H9 (cell line): ENCODE measurements at regions not wholly inside any gene's neighbourhood (a gene's known extent, or its start where the extent isn't known, plus 50 kb on each side); places are given as distances from the start of the nearest gene placed in this dataset.

Experiments
- DNase-seq: peaks from one replicate; pipeline ENCODE4 v3.0.0-alpha.2; 2017
- H2AFZ ChIP-seq: one replicate; pipeline ENCODE4 v1.6.1; 2013; ENCODE audit warnings: mild to moderate bottlenecking, low read length, control low read depth, moderate library complexity
- H2AK5ac ChIP-seq: 2 replicates; pipeline ENCODE4 v1.6.1; 2013; ENCODE audit warnings: low read length, control low read depth, mixed read lengths; ENCODE audit not compliant: insufficient read length
- H2BK120ac ChIP-seq: one replicate; pipeline ENCODE4 v1.6.1; 2013; ENCODE audit warnings: low read depth, mild to moderate bottlenecking, low read length, control low read depth, inconsistent platforms; ENCODE audit not compliant: poor library complexity, severe bottlenecking
- H2BK12ac ChIP-seq: 2 replicates; pipeline ENCODE4 v1.6.1; 2013; ENCODE audit warnings: low read length, control low read depth, mixed read lengths, low read depth; ENCODE audit not compliant: insufficient read length
- H2BK15ac ChIP-seq: 2 replicates; pipeline ENCODE4 v1.6.1; 2013; ENCODE audit warnings: low read depth, low read length, control low read depth
- H2BK20ac ChIP-seq: one replicate; pipeline ENCODE4 v1.6.1; 2013; ENCODE audit warnings: low read depth, mild to moderate bottlenecking, low read length, control low read depth, inconsistent platforms; ENCODE audit not compliant: poor library complexity, severe bottlenecking
- H2BK5ac ChIP-seq: 2 replicates; pipeline ENCODE4 v1.6.1; 2013; ENCODE audit warnings: low read length, control low read depth, mixed read lengths; ENCODE audit not compliant: insufficient read length
- H3K14ac ChIP-seq: 2 replicates; pipeline ENCODE4 v1.6.1; 2013; ENCODE audit warnings: low read length, control low read depth; ENCODE audit not compliant: insufficient read depth
- H3K18ac ChIP-seq: 2 replicates; pipeline ENCODE4 v1.6.1; 2013; ENCODE audit warnings: low read depth, mild to moderate bottlenecking, mixed read lengths, low read length, control low read depth; ENCODE audit not compliant: insufficient read length
- H3K23ac ChIP-seq: 2 replicates; pipeline ENCODE4 v1.6.1; 2013; ENCODE audit warnings: low read length, control low read depth, mixed read lengths, low read depth; ENCODE audit not compliant: insufficient read length
- H3K23me2 ChIP-seq: 2 replicates; pipeline ENCODE4 v1.6.1; 2013; ENCODE audit warnings: low read depth, mild to moderate bottlenecking, mixed read lengths, low read length, control low read depth; ENCODE audit not compliant: insufficient read length, poor library complexity, severe bottlenecking
- H3K27ac ChIP-seq: 2 replicates; pipeline ENCODE4 v1.5.1; 2013; ENCODE audit warnings: low read length, control low read depth, mixed read lengths, low read depth; ENCODE audit not compliant: insufficient read length
- H3K27me3 ChIP-seq: 2 replicates; pipeline ENCODE4 v1.6.1; 2013; ENCODE audit warnings: low read length, control low read depth, inconsistent platforms; ENCODE audit not compliant: insufficient read depth
- H3K4ac ChIP-seq: 2 replicates; pipeline ENCODE4 v1.6.1; 2013; ENCODE audit warnings: low read depth, mild to moderate bottlenecking, control low read depth, inconsistent platforms, low read length, moderate library complexity
- H3K4me1 ChIP-seq: 2 replicates; pipeline ENCODE4 v1.6.1; 2013; ENCODE audit warnings: low read length, control low read depth, inconsistent platforms; ENCODE audit not compliant: insufficient read depth
- H3K4me2 ChIP-seq: 2 replicates; pipeline ENCODE4 v1.6.1; 2013; ENCODE audit warnings: low read length, control low read depth, mixed read lengths; ENCODE audit not compliant: insufficient read length, insufficient read depth
- H3K56ac ChIP-seq: 2 replicates; pipeline ENCODE4 v1.6.1; 2013; ENCODE audit warnings: low read depth, mild to moderate bottlenecking, mixed read lengths, low read length, control low read depth; ENCODE audit not compliant: insufficient read length
- H3K79me1 ChIP-seq: 2 replicates; pipeline ENCODE4 v1.6.1; 2013; ENCODE audit warnings: low read depth, mild to moderate bottlenecking, moderate library complexity, low read length, control low read depth, inconsistent platforms; ENCODE audit not compliant: insufficient read depth, poor library complexity, severe bottlenecking
- H3K79me2 ChIP-seq: 2 replicates; pipeline ENCODE4 v1.6.1; 2013; ENCODE audit warnings: low read length, control low read depth, inconsistent platforms; ENCODE audit not compliant: insufficient read depth
- H3K9ac ChIP-seq: 2 replicates; pipeline ENCODE4 v1.6.1; 2013; ENCODE audit warnings: low read length, control low read depth, mixed read lengths; ENCODE audit not compliant: insufficient read length; ENCODE audit errors: extremely low read depth
- H3K9me3 ChIP-seq: one replicate; pipeline ENCODE4 v1.6.1; 2013; ENCODE audit warnings: low read depth, low read length, inconsistent platforms; ENCODE audit not compliant: control insufficient read depth
- H3T11ph ChIP-seq: one replicate; pipeline ENCODE4 v1.6.1; 2013; ENCODE audit warnings: mild to moderate bottlenecking, low read length, control low read depth, inconsistent platforms
- H4K20me1 ChIP-seq: one replicate; pipeline ENCODE4 v1.6.1; 2013; ENCODE audit not compliant: control insufficient read depth, insufficient read length, insufficient read depth
- H4K5ac ChIP-seq: 2 replicates; pipeline ENCODE4 v1.6.1; 2013; ENCODE audit warnings: low read depth, mild to moderate bottlenecking, mixed read lengths, low read length, control low read depth; ENCODE audit not compliant: insufficient read length
- H4K8ac ChIP-seq: replicated peaks from 2 replicates; pipeline ENCODE4 v1.6.1; 2013; ENCODE audit warnings: low read length, control low read depth, mixed read lengths, low read depth; ENCODE audit not compliant: insufficient read length
- H4K91ac ChIP-seq: 2 replicates; pipeline ENCODE4 v1.6.1; 2013; ENCODE audit warnings: low read depth, mild to moderate bottlenecking, moderate library complexity, mixed read lengths, low read length, control low read depth; ENCODE audit not compliant: insufficient read length
- H3K27ac Mint-ChIP-seq, 3 experiments: 2 replicates in 2 of 3; 3 replicates in 1 of 3; pipeline ENCODE4 v1.8.0; 2020 to 2021; ENCODE audit warnings: mixed read lengths in 3 of 3, mild to moderate bottlenecking in 1 of 3, moderate library complexity in 1 of 3
- H3K27me3 Mint-ChIP-seq: 2 replicates; pipeline ENCODE4 v1.8.0; 2021; ENCODE audit warnings: low read depth, mild to moderate bottlenecking, moderate library complexity, mixed read lengths
- H3K36me3 Mint-ChIP-seq, 3 experiments: 2 replicates in 2 of 3; 3 replicates in 1 of 3; pipeline ENCODE4 v1.8.0; 2020 to 2021; ENCODE audit warnings: low read depth in 3 of 3, mixed read lengths in 3 of 3; ENCODE audit not compliant: insufficient read depth in 1 of 3
- H3K4me1 Mint-ChIP-seq, 2 experiments: 2 replicates each; pipeline ENCODE4 v1.8.0; 2020; ENCODE audit warnings: mixed read lengths in 2 of 2
- H3K4me3 Mint-ChIP-seq, 2 experiments: 2 replicates in 1 of 2; 3 replicates in 1 of 2; pipeline ENCODE4 v1.8.0; 2020 to 2021; ENCODE audit warnings: mild to moderate bottlenecking in 2 of 2, mixed read lengths in 2 of 2, moderate library complexity in 1 of 2
- H3K9me3 Mint-ChIP-seq, 2 experiments: 2 replicates in 1 of 2; 3 replicates in 1 of 2; pipeline ENCODE4 v1.8.0; 2020; ENCODE audit warnings: mild to moderate bottlenecking in 2 of 2, mixed read lengths in 2 of 2, moderate library complexity in 1 of 2
- WGBS: extraction: QIAGEN DNeasy Blood & Tissue Kit; methylation state at CpG from one replicate; pipeline ENCODE4 v1.1.7; 2013; ENCODE audit warnings: missing lambda C conversion rate, low lambda C conversion rate, mixed read lengths; ENCODE audit not compliant: insufficient read length; ENCODE audit errors: extremely low coverage; 5-methylcytosine and 5-hydroxymethylcytosine counted together
- TF ChIP-seq, protein P1 (sequence below): fragments of 200-600 bp; sonication (generic); conservative IDR thresholded peaks from 3 replicates; pipeline ENCODE4 v1.8.0; 2021; ENCODE audit warnings: antibody characterized with exemption, mild to moderate bottlenecking

- no peak overlapping the region for H3K4ac ChIP-seq
- TF ChIP-seq, protein P1, sequence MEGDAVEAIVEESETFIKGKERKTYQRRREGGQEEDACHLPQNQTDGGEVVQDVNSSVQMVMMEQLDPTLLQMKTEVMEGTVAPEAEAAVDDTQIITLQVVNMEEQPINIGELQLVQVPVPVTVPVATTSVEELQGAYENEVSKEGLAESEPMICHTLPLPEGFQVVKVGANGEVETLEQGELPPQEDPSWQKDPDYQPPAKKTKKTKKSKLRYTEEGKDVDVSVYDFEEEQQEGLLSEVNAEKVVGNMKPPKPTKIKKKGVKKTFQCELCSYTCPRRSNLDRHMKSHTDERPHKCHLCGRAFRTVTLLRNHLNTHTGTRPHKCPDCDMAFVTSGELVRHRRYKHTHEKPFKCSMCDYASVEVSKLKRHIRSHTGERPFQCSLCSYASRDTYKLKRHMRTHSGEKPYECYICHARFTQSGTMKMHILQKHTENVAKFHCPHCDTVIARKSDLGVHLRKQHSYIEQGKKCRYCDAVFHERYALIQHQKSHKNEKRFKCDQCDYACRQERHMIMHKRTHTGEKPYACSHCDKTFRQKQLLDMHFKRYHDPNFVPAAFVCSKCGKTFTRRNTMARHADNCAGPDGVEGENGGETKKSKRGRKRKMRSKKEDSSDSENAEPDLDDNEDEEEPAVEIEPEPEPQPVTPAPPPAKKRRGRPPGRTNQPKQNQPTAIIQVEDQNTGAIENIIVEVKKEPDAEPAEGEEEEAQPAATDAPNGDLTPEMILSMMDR = no peak
- H3K18ac ChIP-seq = no peak overlapping the region
- H2AK5ac ChIP-seq = no peak overlapping the region
- DNase-seq = no peak
- H4K5ac ChIP-seq = no peak overlapping the region
- no peak overlapping the region for H2AFZ ChIP-seq
- H2BK120ac ChIP-seq = no peak overlapping the region
- no peak overlapping the region for H2BK12ac ChIP-seq
- H3K23ac ChIP-seq = no peak overlapping the region
- no peaks in the 10 kb centered on the region for H4K20me1 ChIP-seq
- Mint-ChIP-seq H3K27ac (no peak overlapping the region), H3K4me1 (peaks cover 2 to 3% of the 10 kb centered on the region in 2 experiments; a peak in 1 of 4 replicates), H3K27me3 (peaks cover 9% of the 10 kb centered on the region), H3K4me3 (no peak overlapping the region), H3K36me3 (peaks cover 0 to 2% (median 0%) of the 10 kb centered on the region in 3 experiments; a peak in 1 of 7 replicates), H3K9me3 (peaks cover 4 to 10% of the 10 kb centered on the region in 2 experiments; a peak in 2 of 5 replicates)
- H3K4me2 ChIP-seq = no peak overlapping the region
- no peak overlapping the region for H3K27ac ChIP-seq
- no peak overlapping the region for H4K8ac ChIP-seq
- H3K14ac ChIP-seq = no peak overlapping the region
- H3K79me1 ChIP-seq = no peaks in the 10 kb centered on the region
- no peaks in the 10 kb centered on the region for H3K79me2 ChIP-seq
- no peak overlapping the region for H3K9ac ChIP-seq
- H2BK20ac ChIP-seq = no peak overlapping the region
- no peak overlapping the region for H3K56ac ChIP-seq
- H3K23me2 ChIP-seq = no peaks in the 10 kb centered on the region
- no peak overlapping the region for H2BK5ac ChIP-seq
- H3K4me1 ChIP-seq = no peaks in the 10 kb centered on the region
- no peak overlapping the region for H3T11ph ChIP-seq
- H3K9me3 ChIP-seq = no peaks in the 10 kb centered on the region
- H4K91ac ChIP-seq = no peak overlapping the region
- H2BK15ac ChIP-seq = no peak overlapping the region
- no peaks in the 10 kb centered on the region for H3K27me3 ChIP-seq
- WGBS = no CpG with 5 or more reads among the region's 5 CpGs
Measured at GRCh38 chr14:95392841-95393240, 73.1 kb upstream of the CLMN start.
